ENCODE measurements at regions not wholly inside any gene's neighbourhood (a gene's known extent, or its start where the extent isn't known, plus 50 kb on each side); places are given as distances from the start of the nearest gene placed in this dataset.

DNA sequence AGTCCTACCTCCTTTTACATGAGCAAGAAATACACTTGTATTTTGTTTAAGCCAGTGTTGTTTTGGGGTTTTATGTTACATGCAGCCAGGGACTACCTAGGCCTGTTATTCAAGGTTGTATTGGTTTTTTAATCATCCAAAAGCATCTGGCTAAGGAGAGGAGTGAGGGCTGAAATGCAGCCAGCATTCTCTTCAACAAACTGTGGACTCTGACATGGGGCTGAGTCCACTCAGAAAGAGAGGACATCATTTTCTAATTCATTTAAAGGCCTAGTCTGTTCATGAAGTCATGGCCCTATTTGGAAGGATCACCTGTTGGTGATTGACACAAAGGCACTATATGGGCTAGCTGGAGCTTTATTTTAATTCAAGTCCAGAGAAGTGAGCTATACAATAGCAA, 190.4 kb downstream of the TTLL7 start:
- TF ChIP-seq POLR2AphosphoS5 (IDR thresholded peaks at IDR 0.05; ENCODE audit: borderline replicate concordance, low read depth, low read length) (no peak), FOXP2 (optimal IDR thresholded peaks at IDR 0.05; ENCODE audit: control extremely low read depth, extremely low read length, insufficient read depth) (no peak)

Measured in SK-N-MC (cell line).